ENCODE measurements at regions not wholly inside any gene's neighbourhood (a gene's known extent, or its start where the extent isn't known, plus 50 kb on each side); places are given as distances from the start of the nearest gene placed in this dataset.
"Not testable (repeated sequence)": the region's sequence is repeated elsewhere in the genome, so short reads cannot be mapped to it uniquely, and the experiment has no call there.

- not testable (repeated sequence) for TF ChIP-seq CTCF (IDR thresholded peaks at IDR 0.05 in 8 of 11, conservative IDR thresholded peaks at IDR 0.05 in 3 of 11); POLR2A (IDR thresholded peaks at IDR 0.05)
Measured at GRCh38 chr16:16489466-16489865, 110.5 kb downstream of the NPIPA7 start.
